ENCODE measurements at regions not wholly inside any gene's neighbourhood (a gene's known extent, or its start where the extent isn't known, plus 50 kb on each side); places are given as distances from the start of the nearest gene placed in this dataset.

- no peak for TF ChIP-seq CTCF (IDR thresholded peaks at IDR 0.05)
- TF ChIP-seq REST (IDR thresholded peaks at IDR 0.05; ENCODE audit: insufficient read depth in 1 of 2, low read depth in 2 of 2, low read length in 1 of 2): no peak
Measured at GRCh38 chr21:17950591-17950990, 131.4 kb upstream of the C21orf91 start.
